Activated naive CD4-positive, alpha-beta T cell treated with anti-CD3 and anti-CD28 coated beads, Interleukin-2, amount 10 ng/mL, durations not matched to agents 7 days and 5 days (primary cell): ENCODE measurements at regions not wholly inside any gene's neighbourhood (a gene's known extent, or its start where the extent isn't known, plus 50 kb on each side); places are given as distances from the start of the nearest gene placed in this dataset.

Experiments used
- CTCF ChIA-PET: fragments of 350-600 bp; sonication (Branson Sonifier 250); formaldehyde crosslinking; loops from one replicate; lab custom pipeline; 2021; ENCODE audit warnings: antibody characterized with exemption; lab: Charles Lee
- DNase-seq: peaks from one replicate; pipeline ENCODE4 v3.0.0-alpha.2; 2020
- H3K27ac Mint-ChIP-seq: one replicate; pipeline ENCODE4 v1.8.0; 2021; ENCODE audit warnings: mild to moderate bottlenecking, moderate library complexity, mixed read lengths
- H3K27me3 Mint-ChIP-seq: one replicate; pipeline ENCODE4 v1.8.0; 2021; ENCODE audit warnings: mild to moderate bottlenecking, mixed read lengths
- H3K36me3 Mint-ChIP-seq: one replicate; pipeline ENCODE4 v1.8.0; 2021; ENCODE audit warnings: mixed read lengths
- H3K4me1 Mint-ChIP-seq: one replicate; pipeline ENCODE4 v1.8.0; 2021; ENCODE audit warnings: mixed read lengths
- H3K4me3 Mint-ChIP-seq: one replicate; pipeline ENCODE4 v1.8.0; 2021; ENCODE audit warnings: mild to moderate bottlenecking, moderate library complexity, mixed read lengths
- H3K9me3 Mint-ChIP-seq: one replicate; pipeline ENCODE4 v1.8.0; 2021; ENCODE audit warnings: mixed read lengths

DNA sequence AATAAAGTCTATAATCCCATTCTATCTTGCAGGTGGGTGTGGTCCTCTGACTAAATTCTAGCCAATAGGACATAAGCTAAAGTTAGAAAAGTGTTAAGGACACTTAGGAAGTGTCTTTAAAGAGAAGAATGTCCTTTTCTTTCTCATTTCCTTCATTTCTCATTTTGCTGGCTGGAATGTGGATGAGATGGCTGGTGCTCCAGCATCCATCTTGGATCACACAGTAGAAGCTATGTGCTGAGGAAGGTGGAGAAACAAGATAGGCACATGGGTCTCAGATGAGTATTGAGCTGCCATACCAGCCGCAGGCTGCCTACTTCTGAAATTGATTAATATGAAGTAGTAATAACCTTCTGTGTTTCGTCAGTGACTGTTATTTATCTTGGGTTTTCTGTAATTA lies 289.0 kb downstream of the LRFN2 start:
- DNase-seq: no peak
- H3K36me3 Mint-ChIP-seq: no peaks in the 10 kb centered on the region
- H3K4me3 Mint-ChIP-seq: no peak overlapping the region
- peaks cover 11% of the 10 kb centered on the region for H3K27me3 Mint-ChIP-seq
- H3K4me1 Mint-ChIP-seq: no peaks in the 10 kb centered on the region
- CTCF ChIA-PET: no interaction called here
- no peaks in the 10 kb centered on the region for H3K9me3 Mint-ChIP-seq
- no peak overlapping the region for H3K27ac Mint-ChIP-seq

DNA sequence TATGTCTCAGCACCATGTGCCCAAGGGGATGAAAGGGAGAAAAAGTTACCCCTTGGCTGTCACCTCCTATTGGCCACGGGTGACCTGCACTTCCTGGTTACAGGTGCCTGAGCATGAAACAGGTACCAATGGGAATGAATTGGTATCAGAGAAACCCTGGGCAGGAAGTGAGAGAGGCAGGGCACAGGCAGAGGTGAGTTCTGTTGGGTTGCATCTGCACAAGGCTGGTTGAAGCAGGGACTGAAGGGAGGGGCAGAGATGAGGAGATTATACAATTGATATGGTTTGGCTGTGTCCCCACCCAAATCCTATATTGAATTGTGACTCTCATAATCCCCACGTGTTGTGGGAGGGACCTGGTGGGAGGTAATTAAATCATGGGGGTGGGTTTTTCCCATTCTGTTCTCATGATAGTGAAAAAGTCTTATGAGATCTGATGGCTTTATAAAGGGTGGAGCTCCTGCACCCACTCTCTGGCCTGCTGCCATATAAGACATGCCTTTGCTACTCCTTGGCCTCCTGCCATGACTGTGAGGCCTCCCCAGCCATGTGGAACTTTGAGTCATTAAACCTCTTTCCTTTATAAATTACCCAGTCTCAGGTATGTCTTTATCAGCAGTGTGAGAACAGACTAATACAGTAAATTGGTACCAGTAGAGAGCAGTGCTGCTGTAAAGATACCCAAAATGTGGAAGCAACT lies 291.8 kb downstream of the LRFN2 start:
- Mint-ChIP-seq H3K9me3 (no peaks in the 10 kb centered on the region), H3K36me3 (no peaks in the 10 kb centered on the region), H3K27ac (no peak overlapping the region), H3K4me1 (no peaks in the 10 kb centered on the region), H3K4me3 (no peak overlapping the region), H3K27me3 (peaks cover 18% of the 10 kb centered on the region)
- no peak for DNase-seq
- CTCF ChIA-PET: no interaction called here

DNA sequence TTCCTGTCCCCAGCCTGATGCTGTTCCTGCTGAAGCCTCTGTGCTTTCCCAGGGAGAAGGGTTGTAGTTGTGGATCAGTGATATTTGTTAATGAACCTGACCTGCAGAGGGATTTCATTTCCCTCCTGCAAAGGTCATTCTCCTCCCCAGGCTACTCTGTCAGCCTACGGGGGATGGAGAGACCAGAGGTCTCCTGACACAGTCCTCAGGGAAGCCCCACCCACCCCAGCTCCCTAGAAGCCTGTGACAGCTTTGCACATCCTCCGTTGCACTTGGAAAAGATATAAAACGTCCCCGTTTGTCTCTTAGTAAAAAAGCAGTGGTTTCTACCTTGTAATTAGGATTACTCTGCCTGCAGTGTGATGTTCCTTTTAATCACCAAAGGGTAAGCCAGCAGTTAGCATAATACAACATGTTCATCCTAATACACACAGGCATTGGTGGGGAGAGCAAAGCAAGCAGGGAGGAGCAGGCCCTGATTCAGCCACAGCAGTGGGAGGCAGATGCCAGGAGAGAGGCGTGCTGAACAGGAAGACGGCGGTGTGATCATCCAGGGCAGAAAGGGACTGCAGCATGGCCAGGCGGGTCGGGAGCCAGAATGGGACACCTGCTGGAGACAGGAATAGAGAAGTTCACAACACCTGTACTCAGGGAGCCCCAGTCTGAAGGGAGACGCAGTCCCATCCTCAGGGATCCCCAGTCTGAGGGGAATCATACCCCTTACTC lies 293.5 kb downstream of the LRFN2 start:
- Mint-ChIP-seq H3K27me3 (peaks cover 13% of the 10 kb centered on the region), H3K4me3 (no peak overlapping the region), H3K27ac (no peak overlapping the region), H3K4me1 (no peaks in the 10 kb centered on the region), H3K36me3 (no peaks in the 10 kb centered on the region), H3K9me3 (no peaks in the 10 kb centered on the region)
- CTCF ChIA-PET: no interaction called here
- DNase-seq: no peak

DNA sequence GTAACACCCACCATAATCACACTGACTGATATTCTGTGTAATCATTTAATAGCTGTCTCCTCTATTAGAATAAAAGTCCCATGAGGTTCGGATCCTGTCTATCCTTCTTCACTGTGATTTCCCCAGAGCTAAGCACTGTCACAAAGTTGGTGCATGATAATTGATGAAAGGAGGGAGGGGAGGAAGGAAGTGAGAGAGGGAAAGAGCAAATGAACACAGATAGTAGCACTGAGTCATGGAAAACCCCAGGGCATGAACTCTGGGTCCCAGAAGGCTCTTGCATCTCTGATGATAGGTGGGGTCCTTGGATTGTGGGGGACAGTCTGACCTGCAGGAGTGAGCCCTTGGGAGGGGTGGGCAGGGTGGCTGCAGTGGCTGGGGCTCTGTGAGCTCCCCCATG lies 294.1 kb downstream of the LRFN2 start:
- no peak overlapping the region for H3K27ac Mint-ChIP-seq
- no peaks in the 10 kb centered on the region for H3K4me1 Mint-ChIP-seq
- no peaks in the 10 kb centered on the region for H3K36me3 Mint-ChIP-seq
- no peak for DNase-seq
- CTCF ChIA-PET: no interaction called here
- H3K4me3 Mint-ChIP-seq: no peak overlapping the region
- peaks cover 13% of the 10 kb centered on the region for H3K27me3 Mint-ChIP-seq
- no peaks in the 10 kb centered on the region for H3K9me3 Mint-ChIP-seq

DNA sequence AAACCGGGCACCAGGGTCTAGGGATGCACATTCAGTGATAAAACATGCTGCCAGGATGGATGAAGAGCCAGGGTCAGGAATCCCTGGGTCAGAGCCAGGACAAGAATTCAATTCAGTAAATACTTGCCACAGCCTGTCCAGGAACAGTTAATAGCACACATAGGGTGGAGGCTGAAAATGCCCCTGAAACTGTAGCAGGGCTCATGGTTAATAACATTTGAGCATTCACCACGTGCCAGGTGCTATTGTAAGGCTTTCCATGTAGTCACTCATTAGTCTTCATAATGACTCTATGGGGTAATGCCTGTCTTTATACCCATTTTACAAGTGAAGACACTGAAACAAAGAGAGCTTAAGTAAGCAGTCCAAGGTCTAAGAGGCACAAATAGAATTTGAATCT lies 296.3 kb downstream of the LRFN2 start:
- DNase-seq: no peak
- CTCF ChIA-PET: no interaction called here
- Mint-ChIP-seq H3K27ac (no peak overlapping the region), H3K9me3 (no peaks in the 10 kb centered on the region), H3K4me1 (no peaks in the 10 kb centered on the region), H3K36me3 (no peaks in the 10 kb centered on the region), H3K4me3 (no peak overlapping the region), H3K27me3 (peaks cover 27% of the 10 kb centered on the region)

DNA sequence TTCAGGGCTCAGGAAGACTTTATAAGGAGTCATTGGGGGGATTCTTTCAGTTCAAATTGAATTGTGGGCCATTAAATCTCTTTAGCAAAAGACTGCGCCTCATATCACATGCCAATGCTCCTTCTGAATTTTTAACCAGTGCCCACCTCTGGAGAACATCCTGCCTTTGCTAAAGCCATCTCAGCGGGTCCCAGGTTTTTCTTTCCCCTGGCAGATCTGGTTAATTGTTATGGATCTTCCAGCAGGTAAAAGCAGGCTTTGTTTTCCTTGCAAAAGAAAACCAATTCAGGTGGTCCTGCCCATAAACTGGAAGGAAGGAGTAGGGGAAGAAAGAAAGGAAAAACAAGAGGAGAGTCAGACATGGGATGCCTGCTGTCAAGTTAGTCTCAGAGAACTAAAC lies 298.2 kb downstream of the LRFN2 start:
- Mint-ChIP-seq H3K27ac (no peak overlapping the region), H3K4me3 (no peak overlapping the region), H3K4me1 (no peaks in the 10 kb centered on the region), H3K27me3 (peaks cover 35% of the 10 kb centered on the region), H3K36me3 (no peaks in the 10 kb centered on the region), H3K9me3 (no peaks in the 10 kb centered on the region)
- no peak for DNase-seq
- CTCF ChIA-PET: no interaction called here

DNA sequence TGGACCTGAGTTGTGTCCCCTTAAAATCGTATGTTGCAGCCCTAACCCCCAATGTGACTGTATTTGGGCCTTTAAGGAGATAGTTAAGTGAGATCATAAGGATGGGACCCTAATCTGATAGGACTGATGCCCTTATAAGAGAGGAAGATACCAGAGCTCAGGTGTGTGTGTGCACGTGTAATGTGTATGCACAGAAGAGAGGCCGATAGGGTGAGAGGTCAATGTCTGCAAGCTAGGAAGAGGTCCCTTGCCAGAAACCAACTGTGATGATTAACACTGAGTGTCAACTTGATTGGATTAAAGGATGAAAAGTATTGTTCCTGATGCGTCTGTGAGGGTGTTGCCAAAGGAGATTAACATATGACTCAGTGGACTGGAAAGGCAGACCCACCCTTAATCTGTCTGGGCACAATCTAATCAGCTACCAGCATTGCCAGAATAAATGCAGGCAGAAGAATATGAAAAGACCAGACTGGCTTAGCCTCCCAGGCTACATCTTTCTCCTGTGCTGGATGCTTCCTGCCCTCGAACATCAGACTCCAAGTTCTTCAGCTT lies 299.8 kb downstream of the LRFN2 start:
- H3K4me1 Mint-ChIP-seq: no peaks in the 10 kb centered on the region
- peaks cover 38% of the 10 kb centered on the region for H3K27me3 Mint-ChIP-seq
- no peaks in the 10 kb centered on the region for H3K36me3 Mint-ChIP-seq
- CTCF ChIA-PET: no interaction called here
- H3K9me3 Mint-ChIP-seq: no peaks in the 10 kb centered on the region
- H3K4me3 Mint-ChIP-seq: no peak overlapping the region
- DNase-seq: no peak
- no peak overlapping the region for H3K27ac Mint-ChIP-seq

DNA sequence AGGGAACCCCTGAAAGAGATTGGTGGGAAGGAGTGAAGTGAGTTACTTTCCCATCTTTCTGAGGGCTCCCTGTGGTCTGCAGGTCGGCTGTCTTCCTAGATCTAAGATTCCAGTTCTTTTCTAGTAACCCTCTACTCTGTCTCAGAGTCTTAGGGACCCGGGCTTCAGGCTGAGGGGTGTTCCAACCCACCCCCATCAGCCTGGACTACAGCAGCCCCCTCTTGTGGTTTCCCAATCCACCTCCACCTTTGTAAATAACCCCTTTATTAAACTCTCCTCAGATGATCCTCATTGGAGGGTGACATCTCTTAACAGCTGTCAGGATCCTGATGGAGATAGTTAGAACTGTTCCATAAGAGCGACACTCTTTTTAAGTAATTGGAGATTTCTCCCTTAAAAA lies 300.4 kb downstream of the LRFN2 start:
- no peak overlapping the region for H3K4me3 Mint-ChIP-seq
- H3K36me3 Mint-ChIP-seq: no peaks in the 10 kb centered on the region
- H3K4me1 Mint-ChIP-seq: no peaks in the 10 kb centered on the region
- peaks cover 33% of the 10 kb centered on the region for H3K27me3 Mint-ChIP-seq
- DNase-seq: no peak
- CTCF ChIA-PET: no interaction called here
- H3K9me3 Mint-ChIP-seq: no peaks in the 10 kb centered on the region
- H3K27ac Mint-ChIP-seq: no peak overlapping the region

DNA sequence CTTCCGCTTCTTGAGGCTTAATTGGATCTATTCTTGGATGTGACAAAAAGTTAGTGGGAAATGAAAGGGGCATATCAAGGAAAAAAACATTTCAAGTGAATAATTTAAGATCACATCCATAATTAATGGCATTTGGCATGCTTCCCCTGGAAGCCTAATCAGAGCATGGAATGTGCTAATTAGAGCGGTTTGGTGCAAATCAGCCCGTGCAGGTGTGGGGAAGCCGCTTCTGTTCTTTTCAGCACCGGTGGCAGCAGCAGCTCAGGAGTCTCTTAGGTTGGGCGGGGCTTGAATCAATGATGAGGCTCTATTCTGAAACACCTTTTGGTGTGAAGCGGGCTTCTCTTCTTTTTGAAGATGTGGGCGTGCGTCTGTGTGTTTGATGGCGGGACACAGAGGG lies 301.2 kb downstream of the LRFN2 start:
- no peak for DNase-seq
- H3K36me3 Mint-ChIP-seq: no peaks in the 10 kb centered on the region
- no peak overlapping the region for H3K4me3 Mint-ChIP-seq
- H3K27ac Mint-ChIP-seq: no peak overlapping the region
- H3K27me3 Mint-ChIP-seq: peaks cover 32% of the 10 kb centered on the region
- CTCF ChIA-PET: no interaction called here
- H3K9me3 Mint-ChIP-seq: no peaks in the 10 kb centered on the region
- H3K4me1 Mint-ChIP-seq: no peaks in the 10 kb centered on the region

DNA sequence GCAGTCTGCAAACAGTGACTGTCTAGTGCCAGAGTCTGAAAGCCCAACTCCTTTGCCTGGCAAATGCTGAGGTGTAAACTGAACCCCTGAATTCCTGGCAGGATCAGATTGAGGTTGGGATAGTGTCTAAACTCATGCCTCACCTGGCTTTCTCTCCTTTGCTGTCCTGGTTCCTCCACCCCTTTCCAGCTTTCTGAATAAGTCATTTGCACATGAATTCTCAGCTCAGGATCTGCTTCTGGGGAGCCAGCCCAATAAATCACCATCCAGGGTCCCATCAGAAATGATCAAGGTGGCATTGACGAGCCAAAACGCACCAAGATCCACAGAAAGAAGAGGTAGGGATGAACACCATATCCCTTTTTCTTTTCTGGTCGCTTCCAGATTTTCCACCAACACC lies 301.6 kb downstream of the LRFN2 start:
- Mint-ChIP-seq H3K4me3 (no peak overlapping the region), H3K27ac (no peak overlapping the region), H3K36me3 (no peaks in the 10 kb centered on the region), H3K9me3 (no peaks in the 10 kb centered on the region), H3K27me3 (peaks cover 32% of the 10 kb centered on the region), H3K4me1 (no peaks in the 10 kb centered on the region)
- CTCF ChIA-PET: no interaction called here
- no peak for DNase-seq

DNA sequence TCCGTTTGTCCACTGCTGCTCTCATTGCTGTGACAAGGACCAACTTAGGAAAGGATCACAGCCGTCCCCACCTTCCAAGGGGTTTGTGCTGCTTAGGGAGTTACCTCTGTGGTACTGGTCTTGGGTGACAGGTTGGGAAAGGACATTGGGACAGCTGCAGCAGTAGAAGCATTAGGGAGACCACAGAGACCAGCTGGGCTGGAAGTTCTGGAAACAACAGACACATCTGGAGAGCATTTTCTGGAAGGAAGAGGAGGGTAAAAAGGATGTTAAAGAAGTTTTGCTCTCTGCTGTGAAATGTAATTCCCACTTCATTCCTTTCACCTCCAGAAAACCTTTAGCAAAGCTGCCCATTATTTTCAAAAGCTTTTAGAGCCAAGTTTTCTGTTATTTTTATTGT lies 304.2 kb downstream of the LRFN2 start:
- no peak for DNase-seq
- CTCF ChIA-PET: no interaction called here
- Mint-ChIP-seq H3K27ac (no peak overlapping the region), H3K9me3 (no peaks in the 10 kb centered on the region), H3K4me3 (no peak overlapping the region), H3K27me3 (peaks cover 32% of the 10 kb centered on the region), H3K4me1 (no peaks in the 10 kb centered on the region), H3K36me3 (no peaks in the 10 kb centered on the region)

DNA sequence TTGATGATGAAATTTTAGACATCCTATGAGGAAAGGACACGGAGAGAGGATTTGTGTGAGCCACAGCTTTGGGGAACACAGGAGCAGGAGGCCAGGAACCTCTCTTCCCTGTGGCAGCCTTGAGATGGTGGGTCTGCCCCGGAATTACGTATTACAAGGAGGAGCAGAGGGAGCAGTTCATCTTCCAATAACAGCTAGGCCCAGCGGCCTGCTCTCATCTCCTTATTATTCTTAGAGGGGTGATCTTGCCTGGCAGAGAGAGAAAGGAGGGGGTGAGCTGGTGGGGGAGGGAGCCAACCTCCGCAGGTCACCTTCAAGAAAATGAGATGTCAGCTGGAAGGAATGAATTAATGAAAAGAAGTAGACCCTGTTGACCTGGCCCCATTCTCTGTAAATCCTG lies 305.8 kb downstream of the LRFN2 start:
- Mint-ChIP-seq H3K4me3 (no peak overlapping the region), H3K36me3 (no peaks in the 10 kb centered on the region), H3K9me3 (no peaks in the 10 kb centered on the region), H3K27ac (no peak overlapping the region), H3K27me3 (peaks cover 21% of the 10 kb centered on the region), H3K4me1 (no peaks in the 10 kb centered on the region)
- no peak for DNase-seq
- CTCF ChIA-PET: no interaction called here

DNA sequence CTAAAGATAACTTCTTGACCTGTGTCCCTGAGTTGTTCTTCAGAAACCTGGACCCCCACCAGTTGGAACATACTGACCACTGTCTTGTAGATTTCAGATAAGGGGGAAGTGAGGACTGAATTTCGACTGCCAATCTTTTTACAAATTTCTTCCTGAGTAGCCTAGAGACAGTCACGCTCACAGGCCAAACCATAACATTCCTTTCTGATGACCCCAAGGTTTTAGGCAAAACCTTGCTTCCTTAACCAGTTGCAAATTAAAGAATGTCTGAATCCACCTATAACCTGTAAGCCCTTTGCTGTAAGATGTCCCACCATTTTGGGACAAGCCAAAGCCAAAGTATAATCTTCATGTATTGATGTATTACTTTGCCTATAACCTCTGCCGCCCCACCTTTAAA lies 306.9 kb downstream of the LRFN2 start:
- CTCF ChIA-PET: no interaction called here
- Mint-ChIP-seq H3K9me3 (no peaks in the 10 kb centered on the region), H3K27me3 (peaks cover 9% of the 10 kb centered on the region), H3K4me1 (no peaks in the 10 kb centered on the region), H3K36me3 (no peaks in the 10 kb centered on the region), H3K27ac (no peak overlapping the region), H3K4me3 (no peak overlapping the region)
- no peak for DNase-seq

DNA sequence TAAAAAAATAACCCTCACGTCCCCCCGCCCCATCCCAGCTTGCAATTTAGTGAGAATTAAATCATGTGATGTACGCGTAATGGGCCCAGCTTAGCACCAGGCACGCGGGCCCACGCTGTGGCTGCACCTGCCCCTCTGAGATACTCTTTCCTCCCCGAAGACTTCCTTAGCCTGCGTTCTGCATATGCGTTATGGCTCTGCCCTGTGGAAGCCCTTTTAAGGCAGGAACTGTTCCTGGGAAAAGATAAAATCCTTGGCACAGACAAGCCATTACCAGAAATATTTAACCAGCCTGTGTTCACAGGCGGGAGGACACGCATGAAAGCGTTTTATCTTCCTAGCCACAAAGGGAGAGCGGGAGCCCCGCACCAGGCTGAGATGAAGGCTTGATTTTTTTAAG lies 311.0 kb downstream of the LRFN2 start:
- DNase-seq: no peak
- CTCF ChIA-PET: no interaction called here
- H3K27ac Mint-ChIP-seq: no peak overlapping the region
- H3K4me1 Mint-ChIP-seq: no peaks in the 10 kb centered on the region
- no peaks in the 10 kb centered on the region for H3K36me3 Mint-ChIP-seq
- no peaks in the 10 kb centered on the region for H3K9me3 Mint-ChIP-seq
- no peak overlapping the region for H3K4me3 Mint-ChIP-seq
- peaks cover under 1% of the 10 kb centered on the region for H3K27me3 Mint-ChIP-seq

DNA sequence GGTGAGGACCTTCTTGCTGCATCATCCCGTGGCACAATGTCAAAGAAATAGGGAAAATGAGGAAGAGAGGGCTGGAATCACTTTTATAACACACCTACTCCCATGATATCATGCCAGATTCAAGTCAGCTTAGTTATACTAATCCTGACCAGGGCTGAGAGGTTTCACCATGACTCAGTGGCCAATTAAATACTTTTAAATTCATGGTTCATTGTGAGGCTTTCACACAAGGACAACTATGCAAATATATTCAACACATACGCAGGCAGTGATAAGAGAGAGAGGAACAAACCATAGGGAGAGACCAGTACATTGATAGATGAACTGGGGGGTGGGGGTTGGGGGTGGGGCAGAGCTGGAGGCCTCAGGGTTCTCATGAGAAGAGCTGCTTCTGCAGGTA lies 313.1 kb downstream of the LRFN2 start:
- no peaks in the 10 kb centered on the region for H3K36me3 Mint-ChIP-seq
- H3K27me3 Mint-ChIP-seq: peaks cover 13% of the 10 kb centered on the region
- H3K9me3 Mint-ChIP-seq: no peaks in the 10 kb centered on the region
- CTCF ChIA-PET: no interaction called here
- H3K4me3 Mint-ChIP-seq: no peak overlapping the region
- no peak overlapping the region for H3K27ac Mint-ChIP-seq
- DNase-seq: no peak
- H3K4me1 Mint-ChIP-seq: no peaks in the 10 kb centered on the region
